ENCODE measurements at regions not wholly inside any gene's neighbourhood (a gene's known extent, or its start where the extent isn't known, plus 50 kb on each side); places are given as distances from the start of the nearest gene placed in this dataset.

DNA sequence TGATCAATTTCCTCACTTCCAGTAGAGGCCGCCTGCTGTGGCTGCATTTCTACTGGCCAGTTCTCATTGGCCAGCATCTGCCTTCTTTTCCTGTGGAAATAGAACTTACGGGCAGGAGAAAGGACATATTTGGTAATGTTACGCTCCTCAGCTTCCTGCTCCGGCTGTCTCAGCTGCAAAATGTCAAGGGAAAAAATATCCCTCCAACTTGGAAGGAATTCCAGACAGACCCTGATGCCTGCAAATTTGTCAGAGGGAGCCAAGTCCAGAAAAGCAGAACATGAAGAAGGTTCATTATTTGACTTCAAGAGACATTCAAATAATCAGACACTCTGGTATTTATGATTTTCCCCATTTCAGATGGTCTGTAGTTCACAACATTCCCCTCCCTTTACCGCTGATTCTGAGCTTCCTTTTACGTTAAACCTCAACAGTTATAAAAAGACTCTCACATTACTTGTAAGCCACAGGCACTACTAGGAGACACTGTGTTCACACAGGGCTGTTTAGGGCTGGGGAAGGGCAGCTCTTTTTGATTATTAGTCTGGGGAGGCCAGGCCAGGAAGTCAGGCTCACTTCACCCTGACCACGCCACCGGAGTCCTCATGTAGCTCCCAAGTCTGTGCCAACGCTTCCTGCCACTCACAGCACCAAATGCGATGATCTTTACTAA, 179.6 kb upstream of the CCN2 start:
- TF ChIP-seq, protein P1, sequence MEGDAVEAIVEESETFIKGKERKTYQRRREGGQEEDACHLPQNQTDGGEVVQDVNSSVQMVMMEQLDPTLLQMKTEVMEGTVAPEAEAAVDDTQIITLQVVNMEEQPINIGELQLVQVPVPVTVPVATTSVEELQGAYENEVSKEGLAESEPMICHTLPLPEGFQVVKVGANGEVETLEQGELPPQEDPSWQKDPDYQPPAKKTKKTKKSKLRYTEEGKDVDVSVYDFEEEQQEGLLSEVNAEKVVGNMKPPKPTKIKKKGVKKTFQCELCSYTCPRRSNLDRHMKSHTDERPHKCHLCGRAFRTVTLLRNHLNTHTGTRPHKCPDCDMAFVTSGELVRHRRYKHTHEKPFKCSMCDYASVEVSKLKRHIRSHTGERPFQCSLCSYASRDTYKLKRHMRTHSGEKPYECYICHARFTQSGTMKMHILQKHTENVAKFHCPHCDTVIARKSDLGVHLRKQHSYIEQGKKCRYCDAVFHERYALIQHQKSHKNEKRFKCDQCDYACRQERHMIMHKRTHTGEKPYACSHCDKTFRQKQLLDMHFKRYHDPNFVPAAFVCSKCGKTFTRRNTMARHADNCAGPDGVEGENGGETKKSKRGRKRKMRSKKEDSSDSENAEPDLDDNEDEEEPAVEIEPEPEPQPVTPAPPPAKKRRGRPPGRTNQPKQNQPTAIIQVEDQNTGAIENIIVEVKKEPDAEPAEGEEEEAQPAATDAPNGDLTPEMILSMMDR (IDR thresholded peaks at IDR 0.05): no peak
- TF ChIP-seq POLR2A (IDR thresholded peaks at IDR 0.05): no peak

Measured in thyroid gland (tissue), 4 donors.